B cell (primary cell): ENCODE measurements at regions not wholly inside any gene's neighbourhood (a gene's known extent, or its start where the extent isn't known, plus 50 kb on each side); places are given as distances from the start of the nearest gene placed in this dataset.

Experiments used
- ATAC-seq: fragments of 200-7000 bp; cut with Tn5 transposase; one replicate; pipeline ENCODE4 v1.10.0; 2021; ENCODE audit warnings: low read depth, mild to moderate bottlenecking, moderate number of reproducible peaks, moderate library complexity
- CTCF ChIA-PET: fragments of 350-600 bp; sonication (Branson Sonifier 250); formaldehyde crosslinking; loops from one replicate; lab custom pipeline; 2021; ENCODE audit warnings: antibody characterized with exemption, inconsistent platforms; lab: Charles Lee
- POLR2A ChIA-PET: fragments of 350-600 bp; sonication (Branson Sonifier 250); formaldehyde crosslinking; loops from one replicate; lab custom pipeline; 2021; ENCODE audit warnings: antibody characterized with exemption; lab: Charles Lee
- DNase-seq: peaks from one replicate; pipeline ENCODE4 v3.0.0; 2013
- H2AFZ ChIP-seq: 2 replicates; pipeline ENCODE4 v1.6.1; 2012; ENCODE audit warnings: mild to moderate bottlenecking, low read depth, low read length; ENCODE audit not compliant: insufficient read depth, poor library complexity, severe bottlenecking
- H3K27ac ChIP-seq, 2 donors: 1 replicate in 1 of 2; 2 replicates in 1 of 2; pipeline ENCODE4 v1.5.1; 2012 to 2013; ENCODE audit warnings: low read length in 2 of 2, mild to moderate bottlenecking in 2 of 2, moderate library complexity in 1 of 2
- H3K27me3 ChIP-seq, 4 experiments: fragments of 200-600 bp in 1 of 4; sonication (generic) in 1 of 4; replicated peaks in 1 of 4; 1 replicate in 2 of 4; 2 replicates in 2 of 4; pipeline versions ENCODE4 v1.6.1 to v1.7.0; 2013 to 2016; ENCODE audit warnings: low read length in 3 of 4, mild to moderate bottlenecking in 2 of 4, mixed read lengths in 1 of 4, moderate library complexity in 1 of 4; ENCODE audit not compliant: insufficient read depth in 4 of 4, control insufficient read depth in 3 of 4; ENCODE audit errors: control extremely low read depth in 1 of 4
- H3K36me3 ChIP-seq, 2 experiments: replicated peaks in 1 of 2; 1 replicate in 1 of 2; 2 replicates in 1 of 2; pipeline versions ENCODE4 v1.6.1 to v1.7.1; 2013; ENCODE audit warnings: low read length in 1 of 2; ENCODE audit not compliant: insufficient read depth in 2 of 2, control insufficient read depth in 1 of 2; ENCODE audit errors: control extremely low read depth in 1 of 2, extremely low read depth in 1 of 2
- H3K4me1 ChIP-seq, 2 donors: fragments of 200-600 bp in 1 of 2; sonication (generic) in 1 of 2; 1 replicate in 1 of 2; 2 replicates in 1 of 2; pipeline versions ENCODE4 v1.5.1 to v1.6.1; 2013 to 2017; ENCODE audit warnings: low read length in 2 of 2; ENCODE audit not compliant: control insufficient read depth in 2 of 2, insufficient read depth in 2 of 2
- H3K4me2 ChIP-seq: replicated peaks from 2 replicates; pipeline ENCODE3; 2012; ENCODE audit warnings: mild to moderate bottlenecking, low read depth, low read length; ENCODE audit not compliant: poor library complexity, severe bottlenecking
- H3K4me3 ChIP-seq, 5 experiments: fragments of 200-600 bp in 1 of 5; sonication (generic) in 1 of 5; 1 replicate in 3 of 5; 2 replicates in 2 of 5; pipeline versions ENCODE4 v1.5.1 to v1.7.0; 2011 to 2016; ENCODE audit warnings: low read length in 4 of 5, mild to moderate bottlenecking in 4 of 5, low read depth in 2 of 5, control low read depth in 1 of 5, moderate library complexity in 1 of 5; ENCODE audit not compliant: insufficient read depth in 1 of 5; ENCODE audit errors: control extremely low read depth in 1 of 5, extremely low read depth in 1 of 5
- H3K79me2 ChIP-seq: fragments of 200-600 bp; sonication (generic); one replicate; pipeline ENCODE4 v1.6.0; 2016; ENCODE audit warnings: low read length; ENCODE audit not compliant: control insufficient read depth, insufficient read depth
- H3K9ac ChIP-seq: fragments of 200-600 bp; sonication (generic); 2 replicates; pipeline ENCODE4 v1.6.1; 2017; ENCODE audit warnings: mild to moderate bottlenecking, low read length, moderate library complexity
- H3K9me3 ChIP-seq, 3 donors: one replicate each; pipeline versions ENCODE4 v1.6.1 to v1.7.1; 2013; ENCODE audit warnings: low read length in 2 of 3; ENCODE audit not compliant: control insufficient read depth in 2 of 3, insufficient read depth in 1 of 3; ENCODE audit errors: control extremely low read depth in 1 of 3
- H4K20me1 ChIP-seq: 2 replicates; pipeline ENCODE4 v1.6.0; 2012; ENCODE audit warnings: mild to moderate bottlenecking, low read length; ENCODE audit not compliant: insufficient read depth, control insufficient read depth, poor library complexity, severe bottlenecking
- H3K27ac Mint-ChIP-seq: one replicate; pipeline ENCODE4 v1.8.0; 2021; ENCODE audit warnings: mixed read lengths
- H3K27me3 Mint-ChIP-seq: one replicate; pipeline ENCODE4 v1.8.0; 2021; ENCODE audit warnings: mixed read lengths
- H3K4me1 Mint-ChIP-seq: one replicate; pipeline ENCODE4 v1.8.0; 2021; ENCODE audit warnings: mixed read lengths
- H3K4me3 Mint-ChIP-seq: one replicate; pipeline ENCODE4 v1.8.0; 2021; ENCODE audit warnings: mixed read lengths
- H3K9me3 Mint-ChIP-seq: one replicate; pipeline ENCODE4 v1.8.0; 2022; ENCODE audit warnings: mixed read lengths; ENCODE audit not compliant: insufficient read depth
- EZH2 ChIP-seq: IDR thresholded peaks from 2 replicates; pipeline ENCODE4 v1.6.1; 2012; ENCODE audit warnings: borderline replicate concordance, low read depth, mild to moderate bottlenecking, moderate library complexity, low read length; ENCODE audit not compliant: insufficient read depth, poor library complexity, severe bottlenecking
- WGBS: methylation state at CpG from one replicate; pipeline ENCODE4 v1.1.5; 2013; ENCODE audit warnings: missing lambda C conversion rate; ENCODE audit not compliant: insufficient coverage; 5-methylcytosine and 5-hydroxymethylcytosine counted together
- intact Hi-C: fragments of 100-400 bp; cut with micrococcal nuclease; formaldehyde crosslinking; loops from one replicate; pipeline ENCODE4 v1.10.0; 2022
- TF ChIP-seq, protein P1 (sequence below): fragments of 200-600 bp; IDR thresholded peaks from one replicate; pipeline ENCODE4 v1.8.0; 2022; ENCODE audit warnings: antibody characterized with exemption, mild to moderate bottlenecking

DNA sequence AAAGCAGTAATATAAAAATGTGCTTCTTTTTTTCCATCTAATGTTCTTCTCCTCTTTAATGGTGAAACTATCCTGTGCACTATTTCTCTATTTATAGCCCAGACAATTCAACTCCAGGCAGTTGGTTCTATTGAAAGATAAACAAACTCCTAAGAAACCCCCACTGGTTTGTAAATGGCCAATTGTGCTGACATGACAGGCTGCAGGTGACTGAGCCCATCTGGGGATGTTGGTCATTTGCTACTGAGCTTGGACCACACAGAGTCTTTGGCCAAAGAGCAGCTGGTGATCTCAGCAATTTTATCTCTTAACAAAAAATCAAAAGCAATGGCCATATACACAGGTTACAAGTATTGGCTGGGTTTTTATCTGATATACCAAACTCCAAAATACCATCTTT, 631.8 kb upstream of the CELF2 start:
- H3K4me3 Mint-ChIP-seq: no peak overlapping the region
- POLR2A ChIA-PET: no interaction called here
- no peak overlapping the region for H3K9ac ChIP-seq
- H2AFZ ChIP-seq: no peak overlapping the region
- H3K4me3 ChIP-seq: no peak overlapping the region
- H3K27ac Mint-ChIP-seq: no peak overlapping the region
- no peaks in the 10 kb centered on the region for H3K9me3 ChIP-seq
- ATAC-seq (no peak), DNase-seq (no peak)
- no peaks in the 10 kb centered on the region for H3K27me3 ChIP-seq
- H4K20me1 ChIP-seq: no peaks in the 10 kb centered on the region
- CTCF ChIA-PET: no interaction called here
- H3K79me2 ChIP-seq: no peaks in the 10 kb centered on the region
- intact Hi-C loops: no loop called here
- H3K27ac ChIP-seq: no peak overlapping the region
- H3K4me1 Mint-ChIP-seq: no peaks in the 10 kb centered on the region
- H3K27me3 Mint-ChIP-seq: no peaks in the 10 kb centered on the region
- H3K4me1 ChIP-seq: no peaks in the 10 kb centered on the region
- no peak overlapping the region for H3K4me2 ChIP-seq
- TF ChIP-seq EZH2: no peak
- TF ChIP-seq, protein P1, sequence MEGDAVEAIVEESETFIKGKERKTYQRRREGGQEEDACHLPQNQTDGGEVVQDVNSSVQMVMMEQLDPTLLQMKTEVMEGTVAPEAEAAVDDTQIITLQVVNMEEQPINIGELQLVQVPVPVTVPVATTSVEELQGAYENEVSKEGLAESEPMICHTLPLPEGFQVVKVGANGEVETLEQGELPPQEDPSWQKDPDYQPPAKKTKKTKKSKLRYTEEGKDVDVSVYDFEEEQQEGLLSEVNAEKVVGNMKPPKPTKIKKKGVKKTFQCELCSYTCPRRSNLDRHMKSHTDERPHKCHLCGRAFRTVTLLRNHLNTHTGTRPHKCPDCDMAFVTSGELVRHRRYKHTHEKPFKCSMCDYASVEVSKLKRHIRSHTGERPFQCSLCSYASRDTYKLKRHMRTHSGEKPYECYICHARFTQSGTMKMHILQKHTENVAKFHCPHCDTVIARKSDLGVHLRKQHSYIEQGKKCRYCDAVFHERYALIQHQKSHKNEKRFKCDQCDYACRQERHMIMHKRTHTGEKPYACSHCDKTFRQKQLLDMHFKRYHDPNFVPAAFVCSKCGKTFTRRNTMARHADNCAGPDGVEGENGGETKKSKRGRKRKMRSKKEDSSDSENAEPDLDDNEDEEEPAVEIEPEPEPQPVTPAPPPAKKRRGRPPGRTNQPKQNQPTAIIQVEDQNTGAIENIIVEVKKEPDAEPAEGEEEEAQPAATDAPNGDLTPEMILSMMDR: no peak
- peaks cover 3% of the 10 kb centered on the region for H3K9me3 Mint-ChIP-seq
- H3K36me3 ChIP-seq: no peaks in the 10 kb centered on the region

DNA sequence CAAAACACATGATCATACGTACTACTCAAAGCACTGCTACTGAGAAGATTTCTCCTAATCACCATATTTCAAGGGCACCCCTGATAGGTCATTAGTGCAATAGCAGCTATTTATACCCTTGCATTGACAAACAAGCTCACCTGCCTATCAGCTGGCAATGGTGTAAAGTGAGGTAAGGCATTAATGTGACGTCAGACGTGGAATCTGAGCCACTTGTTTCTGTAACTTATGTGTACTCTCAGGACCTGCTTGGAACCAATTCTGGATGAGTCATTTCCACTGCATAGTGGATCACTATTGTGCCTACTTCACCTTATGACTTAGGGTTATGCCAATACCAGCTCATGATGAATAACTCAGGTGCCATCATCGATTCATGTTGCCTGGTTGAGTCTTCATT, 628.5 kb upstream of the CELF2 start:
- WGBS: 91% methylated on average over 4 of the region's 4 CpGs
- ChIA-PET POLR2A (no interaction called here), CTCF (no interaction called here)
- Histone ChIP-seq H3K36me3 (no peaks in the 10 kb centered on the region), H3K79me2 (no peaks in the 10 kb centered on the region), H3K27me3 (no peaks in the 10 kb centered on the region), H3K27ac (no peak overlapping the region), H3K9me3 (no peaks in the 10 kb centered on the region), H4K20me1 (no peaks in the 10 kb centered on the region), H3K4me3 (no peak overlapping the region), H3K9ac (no peak overlapping the region), H2AFZ (no peak overlapping the region), H3K4me1 (no peaks in the 10 kb centered on the region), H3K4me2 (no peak overlapping the region)
- Mint-ChIP-seq H3K27ac (no peak overlapping the region), H3K27me3 (no peaks in the 10 kb centered on the region), H3K4me1 (no peaks in the 10 kb centered on the region), H3K4me3 (no peak overlapping the region), H3K9me3 (peaks cover 3% of the 10 kb centered on the region)
- intact Hi-C loops: no loop called here
- no peak for ATAC-seq
- no peak for DNase-seq
- no peak for TF ChIP-seq EZH2
- TF ChIP-seq, protein P1: no peak
